Activated T-cell treated with anti-CD3 and anti-CD28 coated beads, Interleukin-2, amount 50 U/mL, for 1 hour (primary cell): ENCODE measurements at regions not wholly inside any gene's neighbourhood (a gene's known extent, or its start where the extent isn't known, plus 50 kb on each side); places are given as distances from the start of the nearest gene placed in this dataset.
"Not testable (repeated sequence)": the region's sequence is repeated elsewhere in the genome, so short reads cannot be mapped to it uniquely, and the experiment has no call there.

Experiments
- DNase-seq: peaks from one replicate; pipeline ENCODE4 v3.0.0-alpha.2; 2020

DNA sequence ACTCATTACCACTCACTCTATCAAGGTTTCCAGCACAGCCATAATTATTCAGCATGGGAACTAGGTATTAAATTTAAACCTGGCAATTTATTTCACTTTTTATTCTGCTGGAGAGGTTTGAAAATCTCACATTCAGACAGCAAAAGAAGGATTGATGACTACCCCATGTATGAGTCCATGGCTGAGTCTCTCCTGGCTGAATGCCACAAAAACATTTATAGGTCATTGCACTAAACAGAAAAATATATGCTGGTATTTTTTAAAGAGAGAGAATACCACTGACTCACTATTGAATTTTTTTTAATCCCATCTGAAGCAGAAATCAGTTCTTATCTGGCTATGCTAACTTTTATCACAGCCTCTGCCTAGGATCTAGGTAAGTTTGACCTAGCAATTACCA lies 336.3 kb downstream of the PPP1R3A start:
- DNase-seq: no peak

DNA sequence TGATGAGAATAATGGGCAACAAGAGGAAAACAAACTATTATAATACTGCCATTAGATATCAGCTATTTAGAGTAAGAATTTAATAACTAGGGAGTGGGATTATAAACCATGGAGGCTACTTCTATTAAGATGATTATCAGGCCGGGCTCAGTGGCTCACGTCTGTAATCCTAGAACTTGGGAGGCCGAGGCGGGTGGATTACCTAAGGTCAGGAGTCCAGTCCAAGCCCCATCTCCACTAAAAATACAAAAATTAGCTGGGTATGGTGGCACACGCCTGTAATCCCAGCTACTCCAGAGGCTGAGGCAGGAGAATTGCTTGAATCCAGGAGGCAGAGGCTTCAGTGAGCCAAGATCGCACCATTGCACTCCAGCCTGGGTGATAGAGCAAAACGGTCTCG lies 355.6 kb downstream of the PPP1R3A start:
- not testable (repeated sequence) for DNase-seq

DNA sequence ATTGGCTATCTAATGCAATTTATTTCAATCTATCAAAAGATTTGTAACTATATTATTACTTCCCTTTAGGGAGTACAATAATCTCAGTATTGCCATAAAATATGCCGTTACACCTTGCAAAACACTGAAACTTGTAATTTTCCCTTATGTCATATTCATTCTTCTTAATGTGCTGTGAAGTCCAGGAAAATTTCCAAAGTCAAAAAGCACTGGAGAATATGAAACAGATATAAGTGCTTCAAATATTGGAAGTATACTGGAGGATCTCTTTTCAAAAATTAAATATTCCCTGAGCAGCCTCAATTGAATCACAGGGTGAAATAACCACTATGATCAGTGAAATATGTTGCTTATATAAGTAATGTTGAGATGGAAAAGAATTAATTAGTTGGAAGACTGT lies 356.0 kb downstream of the PPP1R3A start:
- DNase-seq: no peak

DNA sequence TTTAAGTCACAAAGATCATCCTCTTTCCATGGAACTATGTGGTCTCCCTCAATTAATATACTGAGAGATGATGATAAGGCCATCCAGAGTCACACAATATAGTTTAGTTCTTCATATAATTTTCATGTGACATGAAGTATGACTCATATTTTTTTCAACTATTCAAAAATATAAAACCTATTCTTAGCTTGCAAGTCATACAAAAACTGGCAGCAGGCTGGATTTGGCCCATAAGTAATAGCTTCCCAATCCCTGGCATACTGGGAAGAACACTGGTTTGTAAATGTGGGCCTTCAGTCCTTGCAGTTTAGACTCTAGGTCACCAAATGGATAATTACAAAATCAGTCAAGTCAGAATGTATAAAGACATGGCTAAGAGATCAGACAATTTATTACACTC lies 356.6 kb downstream of the PPP1R3A start:
- no peak for DNase-seq

DNA sequence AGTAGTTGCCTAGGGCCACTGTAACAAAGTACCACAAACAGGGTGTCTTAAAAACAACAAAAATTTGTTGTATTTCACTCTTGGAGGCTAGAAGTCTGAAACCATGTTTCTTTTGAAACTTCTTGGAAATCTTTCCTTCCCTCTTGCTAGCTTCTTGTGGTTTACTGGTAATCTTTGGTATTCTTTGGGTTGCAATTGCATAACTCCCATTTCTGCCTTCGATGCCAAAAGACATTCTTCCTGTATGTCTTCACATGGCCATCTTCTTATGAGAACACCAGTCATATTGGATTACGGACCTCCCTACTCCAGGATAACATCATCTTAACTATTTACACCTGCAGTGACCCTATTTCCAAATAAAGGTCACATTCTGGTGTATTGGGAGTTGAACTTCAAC lies 357.4 kb downstream of the PPP1R3A start:
- DNase-seq: no peak

DNA sequence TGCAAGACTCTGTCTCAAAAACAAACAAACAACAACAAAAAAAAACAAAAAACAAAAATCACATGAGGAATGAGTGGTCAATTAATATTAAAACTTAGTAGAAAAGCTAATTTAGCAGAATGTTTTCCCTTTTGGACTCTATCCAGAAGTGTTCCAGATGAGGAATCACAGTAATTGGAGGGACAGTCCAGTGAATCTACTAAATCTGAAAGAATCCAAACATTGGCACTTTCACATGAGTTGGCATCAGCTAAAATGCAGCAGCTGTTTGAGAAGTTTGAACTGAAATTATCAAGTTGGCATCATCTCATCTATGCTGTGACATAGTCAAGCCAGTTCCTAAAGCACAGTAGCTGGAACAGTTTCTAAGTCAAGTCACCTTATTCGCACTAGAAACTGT lies 367.8 kb downstream of the PPP1R3A start:
- DNase-seq: no peak

DNA sequence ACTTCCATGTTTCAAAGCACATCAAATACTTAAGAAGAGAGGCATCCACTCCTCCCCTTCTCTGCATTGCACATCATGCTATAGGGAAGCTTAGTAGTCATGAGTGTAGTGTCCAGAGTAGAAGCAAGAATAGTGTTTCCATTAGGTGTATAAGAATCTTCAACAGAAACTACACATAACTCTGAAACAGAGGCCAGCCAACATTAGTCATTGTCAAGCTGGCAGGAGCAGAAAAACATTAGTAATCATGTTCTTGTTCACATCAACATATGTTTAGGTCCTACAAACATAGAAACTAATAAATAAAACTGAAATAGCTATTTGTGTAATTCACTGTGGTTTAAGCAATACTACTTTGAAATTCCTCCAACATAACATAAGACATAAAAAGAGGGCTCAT lies 370.2 kb downstream of the PPP1R3A start:
- no peak for DNase-seq

DNA sequence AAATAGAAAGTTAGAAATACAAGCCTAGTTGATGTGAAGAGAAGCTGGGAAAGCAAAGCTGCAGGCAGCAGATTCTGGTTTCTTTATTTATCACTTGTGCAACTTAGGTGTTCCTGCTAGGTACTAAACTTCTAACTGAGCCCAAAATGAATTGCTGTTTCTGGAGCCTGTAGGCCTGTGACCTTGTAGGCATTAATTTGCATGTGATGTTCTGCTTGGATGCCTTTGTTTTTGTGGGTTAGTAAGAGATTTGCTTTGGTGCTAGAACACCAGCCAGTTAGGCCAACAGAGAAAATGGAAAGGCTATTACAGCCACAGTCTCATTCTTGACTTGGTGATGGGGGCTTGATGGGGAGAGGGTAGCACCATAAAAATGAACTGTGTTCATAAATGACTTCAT lies 370.7 kb downstream of the PPP1R3A start:
- no peak for DNase-seq

DNA sequence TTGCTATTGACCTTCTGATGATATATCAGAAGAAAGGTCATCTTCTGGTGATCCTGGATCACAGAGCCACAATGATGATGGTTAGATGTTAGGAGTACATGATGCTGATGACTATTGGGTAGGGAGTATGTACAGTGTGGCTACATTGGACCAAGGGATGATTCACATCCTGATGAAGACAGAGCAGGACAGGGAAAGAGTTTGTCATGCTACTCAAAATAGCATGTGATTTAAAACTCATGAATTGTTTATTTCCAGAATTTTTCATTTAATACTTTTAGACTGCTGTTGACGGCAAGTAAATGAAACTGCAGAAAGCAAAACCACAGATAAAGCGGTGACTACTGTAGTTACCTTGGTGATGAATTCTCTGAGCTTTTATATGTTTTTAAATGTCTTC lies 397.3 kb downstream of the PPP1R3A start:
- DNase-seq: no peak

DNA sequence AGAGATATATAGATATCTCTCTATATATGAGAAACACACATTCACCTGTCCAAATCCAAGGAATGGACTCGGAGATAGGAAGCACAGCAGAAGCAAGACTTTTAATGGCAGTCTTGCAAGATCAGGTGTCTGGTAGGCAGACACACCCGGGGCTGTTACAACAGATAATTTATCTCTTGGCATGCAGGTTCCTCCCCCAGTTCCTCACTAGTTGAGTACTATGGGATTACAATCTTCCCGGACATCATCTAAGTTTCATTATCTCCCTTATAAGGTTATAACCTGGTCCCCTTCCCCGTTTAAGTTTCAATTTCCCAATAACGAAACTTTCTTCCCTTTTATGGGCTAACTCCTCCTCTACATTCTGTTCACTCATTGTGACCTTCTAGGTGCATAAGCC lies 399.3 kb downstream of the PPP1R3A start:
- no peak for DNase-seq

DNA sequence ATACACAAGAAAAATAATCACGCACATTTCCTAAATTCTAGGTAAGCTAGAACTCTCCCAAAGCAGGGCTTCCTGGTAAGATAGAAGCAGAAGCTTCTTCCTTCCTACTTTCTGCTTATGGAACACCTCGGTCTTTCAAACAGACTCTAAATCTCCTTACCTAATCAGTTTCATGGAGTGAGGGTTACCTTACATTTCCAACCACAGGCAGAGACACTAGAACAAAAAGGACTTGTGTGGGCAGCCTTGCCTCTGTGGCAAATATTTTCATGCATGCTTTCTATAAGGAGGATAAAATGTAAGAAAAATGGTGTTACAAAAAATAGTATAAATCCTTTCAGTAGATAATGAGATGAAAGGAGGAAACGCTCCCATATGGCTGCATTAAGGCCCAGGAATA lies 386.3 kb upstream of the SMIM30 start:
- no peak for DNase-seq

DNA sequence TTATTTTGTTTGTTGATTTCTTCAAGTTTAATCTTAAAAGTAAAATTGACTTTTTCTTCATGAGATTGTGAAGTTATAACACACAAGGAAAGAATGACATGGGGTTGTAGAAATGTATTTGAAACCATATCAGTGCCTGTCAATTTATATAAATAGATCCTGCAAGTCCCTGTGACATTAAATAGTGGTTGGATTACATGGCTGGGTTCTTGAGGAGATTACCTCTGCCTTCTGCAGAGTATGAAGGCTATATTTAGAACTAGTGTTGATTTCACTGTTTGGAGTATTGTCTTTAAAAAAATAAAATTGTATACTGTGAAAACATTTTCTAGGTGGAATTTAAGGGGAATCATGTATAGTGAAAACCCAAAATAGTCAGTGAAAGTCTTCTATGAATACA lies 385.8 kb upstream of the SMIM30 start:
- no peak for DNase-seq

DNA sequence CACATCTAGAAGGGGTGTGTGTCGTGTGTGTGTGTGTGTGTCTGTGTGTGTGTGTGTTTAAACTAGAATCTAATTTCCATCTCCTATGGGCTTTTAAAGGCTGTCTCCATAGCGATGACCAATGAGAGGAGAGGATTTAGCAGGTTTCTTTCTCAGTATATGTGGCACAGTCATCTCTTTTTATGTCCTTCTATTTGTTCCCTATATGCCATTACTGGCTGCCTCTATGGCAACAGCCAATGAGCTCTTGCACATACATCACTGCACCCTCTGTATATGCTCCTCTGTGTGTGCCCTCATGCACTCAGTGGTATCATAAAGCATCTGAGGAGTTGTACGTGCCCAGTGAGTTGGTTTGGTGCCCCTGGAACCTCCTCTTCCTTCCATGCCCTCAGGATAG lies 378.2 kb upstream of the SMIM30 start:
- not testable (repeated sequence) for DNase-seq

DNA sequence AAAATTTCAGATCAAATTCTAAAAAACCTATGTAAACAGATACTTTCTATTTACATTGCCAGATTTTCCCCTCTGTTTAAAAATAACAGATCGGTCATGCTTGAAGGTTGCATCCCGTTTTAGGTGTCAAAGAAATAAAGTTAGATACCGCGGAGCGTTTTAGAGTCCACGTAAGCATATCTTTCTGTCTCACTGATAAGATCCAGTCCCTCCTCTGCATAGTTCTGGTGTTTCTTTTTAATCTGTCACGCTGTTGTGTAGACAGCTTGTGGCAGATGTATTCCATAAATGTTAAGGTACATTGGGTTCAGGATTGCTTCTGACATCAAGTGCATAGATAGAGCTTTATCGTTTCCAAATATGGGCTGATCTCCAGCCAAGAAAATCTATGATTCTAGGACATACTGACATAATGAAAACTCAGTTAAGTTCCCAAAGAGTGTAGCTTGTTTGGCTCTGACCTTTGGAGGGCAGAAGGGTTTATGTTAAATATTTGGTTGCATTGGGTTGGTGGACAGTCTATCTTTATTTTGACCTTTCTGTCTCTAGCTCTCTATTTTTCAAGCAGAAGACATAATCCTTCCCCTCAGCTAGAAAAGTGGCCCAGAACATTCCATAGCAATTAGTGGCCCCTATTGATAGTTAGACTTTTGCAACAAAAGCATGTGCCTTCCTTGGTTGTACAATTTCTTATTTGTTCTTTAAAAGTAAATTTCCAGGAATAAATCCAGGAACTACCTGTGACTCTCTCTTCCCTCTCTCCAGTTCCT lies 376.6 kb upstream of the SMIM30 start:
- not testable (repeated sequence) for DNase-seq

DNA sequence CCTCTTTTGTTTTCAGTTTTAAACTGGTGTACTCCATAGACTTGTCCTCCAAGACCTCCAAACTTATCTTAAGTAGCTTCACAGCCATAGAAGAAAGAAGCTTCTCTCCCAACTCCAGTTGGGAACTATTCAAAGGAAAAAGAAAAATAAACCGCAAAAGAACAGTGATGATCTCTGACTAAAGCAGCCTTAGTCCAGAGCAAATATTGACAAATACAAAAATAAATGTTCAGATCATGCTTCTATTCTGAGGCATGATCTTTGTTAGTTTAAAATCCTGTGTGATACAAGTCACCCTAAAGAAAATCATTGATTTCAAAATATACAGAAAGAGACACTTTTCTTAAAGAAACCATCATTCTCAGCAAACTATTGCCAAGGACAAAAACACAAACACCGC lies 373.0 kb upstream of the SMIM30 start:
- no peak for DNase-seq

DNA sequence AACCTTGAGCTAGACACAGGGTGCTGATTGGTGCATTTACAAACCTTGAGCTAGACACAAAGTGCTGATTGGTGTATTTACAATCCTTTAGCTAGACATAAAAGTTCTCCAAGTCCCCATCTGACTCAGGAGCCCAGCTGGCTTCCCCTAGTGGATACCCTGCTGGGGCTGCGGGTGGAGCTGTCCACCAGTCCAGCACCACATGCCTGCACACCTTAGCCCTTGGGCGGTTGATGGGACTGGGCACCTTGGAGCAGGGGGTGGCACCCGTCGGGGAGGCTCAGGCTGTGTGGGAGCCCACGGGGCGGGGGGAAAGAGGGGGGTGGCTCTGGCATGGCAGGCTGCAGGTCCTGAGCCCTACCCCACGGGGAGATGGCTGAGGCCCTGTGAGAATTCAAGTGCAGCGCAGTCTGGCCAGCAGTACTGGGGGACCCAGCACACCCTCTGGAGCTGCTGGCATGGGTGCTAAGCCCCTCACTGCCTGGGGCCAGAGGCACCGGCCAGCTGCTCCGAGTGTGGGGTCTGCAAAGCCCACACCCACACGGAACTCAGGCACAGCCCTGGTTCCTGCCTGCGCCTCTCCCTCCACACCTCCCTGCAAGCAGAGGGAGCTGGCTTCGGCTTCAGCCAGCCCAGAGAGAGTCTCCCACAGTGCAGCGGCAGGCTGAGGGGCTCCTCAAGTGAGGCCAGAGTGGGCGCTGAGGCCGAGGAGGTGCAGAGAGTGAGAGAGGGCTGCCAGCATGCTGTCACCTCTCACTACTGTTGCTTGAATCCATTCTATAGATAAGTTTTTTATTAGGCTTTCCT lies 369.8 kb upstream of the SMIM30 start:
- DNase-seq: no peak

DNA sequence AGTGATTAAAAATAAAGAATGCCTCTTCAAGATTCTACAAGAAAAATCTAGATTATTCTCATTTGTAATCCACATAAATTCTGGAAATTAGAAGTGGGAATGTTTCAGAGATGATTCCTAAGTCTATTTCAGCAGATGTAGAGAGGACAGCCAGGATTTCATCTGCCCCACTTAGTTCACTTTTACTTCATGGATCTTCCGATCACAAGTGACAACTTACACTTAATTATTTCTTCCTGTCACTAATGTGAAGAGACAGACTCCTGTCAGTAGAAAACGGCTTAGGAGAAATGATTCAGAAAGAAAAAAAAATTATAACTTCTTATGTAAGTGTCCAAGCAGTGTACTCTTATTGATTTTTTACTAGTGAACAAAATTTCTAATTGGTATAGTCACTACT lies 368.2 kb upstream of the SMIM30 start:
- DNase-seq: no peak

DNA sequence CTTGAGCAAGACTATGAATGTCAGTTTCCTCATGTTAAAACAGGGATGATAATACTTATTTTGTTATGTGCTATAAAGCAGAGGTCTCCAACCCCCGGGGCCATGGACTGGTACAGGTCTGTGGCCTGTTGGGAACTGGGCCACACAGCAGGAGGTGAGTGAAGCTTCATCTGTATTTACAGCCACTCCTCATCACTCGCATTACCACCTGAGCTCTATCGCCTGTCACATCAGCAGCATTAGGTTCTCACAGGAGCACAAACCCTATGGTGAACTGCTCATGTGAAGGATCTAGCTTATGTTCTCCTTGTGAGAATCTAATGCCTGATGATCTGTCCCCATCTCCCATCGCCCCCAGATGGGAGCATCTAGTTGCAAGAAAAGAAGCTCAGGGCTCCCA lies 365.3 kb upstream of the SMIM30 start:
- no peak for DNase-seq

DNA sequence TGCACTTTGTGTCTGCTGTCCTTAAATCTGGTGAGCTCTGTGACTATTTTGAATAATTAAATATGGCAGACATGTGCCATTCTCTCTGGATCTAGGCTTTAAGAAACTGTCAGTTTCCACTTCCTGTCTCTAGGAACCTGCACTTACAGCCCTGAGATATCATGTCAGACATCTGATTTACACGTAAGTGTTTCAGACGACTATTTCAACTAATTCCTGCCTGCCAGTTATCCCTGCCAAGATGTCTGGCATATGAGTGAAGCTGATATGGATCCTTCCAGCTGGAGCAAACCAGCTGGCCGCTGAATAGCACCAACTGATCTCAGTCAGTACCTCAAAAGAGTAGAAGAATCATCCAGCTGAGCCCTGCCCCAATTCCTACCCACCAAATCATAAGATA lies 362.2 kb upstream of the SMIM30 start:
- no peak for DNase-seq

DNA sequence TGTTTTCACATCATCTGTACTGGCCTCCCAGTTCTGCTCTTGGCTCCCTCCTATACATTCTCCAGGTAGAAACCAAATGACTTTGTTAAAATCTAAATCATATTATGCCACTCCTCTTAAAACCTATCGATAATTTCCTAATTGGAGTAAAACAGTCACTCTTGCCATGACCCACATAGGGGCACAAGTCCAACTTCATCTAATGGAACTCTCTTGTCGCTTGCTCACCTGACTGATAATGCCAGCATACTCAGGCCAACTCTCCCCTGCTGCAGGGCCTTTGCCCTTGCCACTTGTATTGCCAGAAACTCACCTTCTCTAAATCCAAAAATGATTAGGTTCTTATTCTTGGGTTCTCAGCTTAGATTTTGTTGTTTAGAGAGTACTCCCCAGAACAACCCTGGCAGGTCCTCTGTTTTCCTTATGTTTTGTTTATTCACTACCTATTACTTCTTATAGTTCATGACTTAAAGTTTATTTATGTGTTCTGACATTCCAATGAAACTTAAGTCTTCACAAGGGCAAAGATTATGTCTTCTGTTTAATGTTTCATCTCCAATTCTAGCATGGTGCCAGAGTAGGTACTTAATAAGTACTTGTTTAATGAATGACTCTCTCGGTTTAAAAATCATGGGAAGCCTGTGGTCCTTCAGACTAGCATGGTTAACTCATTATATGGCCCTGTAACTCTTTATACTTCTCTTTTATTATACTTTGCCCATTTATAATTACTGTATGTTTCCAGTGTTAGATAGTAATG lies 345.9 kb upstream of the SMIM30 start:
- no peak for DNase-seq

DNA sequence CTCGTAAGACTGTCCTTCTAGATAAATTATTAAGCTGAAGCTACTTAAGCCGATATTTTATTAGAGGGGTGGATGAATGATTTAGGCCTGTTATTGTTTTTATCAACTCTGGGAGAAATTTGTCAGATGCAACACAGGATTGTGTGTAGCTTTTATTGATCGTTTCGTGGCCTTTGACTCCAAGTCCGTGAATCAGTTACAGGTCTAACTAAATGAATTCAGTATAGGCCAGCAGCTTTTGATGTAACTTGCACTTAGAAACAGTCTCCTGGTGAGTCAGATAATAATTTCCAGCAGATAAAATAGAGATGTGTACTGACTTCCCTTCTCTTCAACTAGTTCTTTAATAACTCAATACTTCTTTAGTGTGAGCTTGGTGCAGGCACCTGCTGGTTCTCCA lies 341.7 kb upstream of the SMIM30 start:
- no peak for DNase-seq

DNA sequence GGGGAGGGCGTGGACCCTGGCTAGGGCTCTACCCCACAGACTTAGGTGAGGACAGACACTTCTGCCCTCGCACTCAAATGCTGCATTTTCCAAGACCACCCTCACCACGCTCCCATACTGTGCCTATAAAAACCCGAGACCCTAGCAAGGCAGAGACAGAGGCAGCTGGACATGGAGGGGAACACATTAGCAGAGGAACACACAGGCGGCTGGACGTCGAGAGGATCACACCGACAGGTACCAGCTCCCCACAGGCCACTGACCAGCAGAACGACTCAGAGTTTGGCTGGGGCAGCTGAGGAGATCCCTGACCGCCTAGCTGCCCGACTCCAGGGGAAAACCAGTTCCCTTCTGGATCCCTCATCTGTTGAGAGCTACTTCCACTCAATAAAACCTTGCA lies 338.2 kb upstream of the SMIM30 start:
- no peak for DNase-seq

DNA sequence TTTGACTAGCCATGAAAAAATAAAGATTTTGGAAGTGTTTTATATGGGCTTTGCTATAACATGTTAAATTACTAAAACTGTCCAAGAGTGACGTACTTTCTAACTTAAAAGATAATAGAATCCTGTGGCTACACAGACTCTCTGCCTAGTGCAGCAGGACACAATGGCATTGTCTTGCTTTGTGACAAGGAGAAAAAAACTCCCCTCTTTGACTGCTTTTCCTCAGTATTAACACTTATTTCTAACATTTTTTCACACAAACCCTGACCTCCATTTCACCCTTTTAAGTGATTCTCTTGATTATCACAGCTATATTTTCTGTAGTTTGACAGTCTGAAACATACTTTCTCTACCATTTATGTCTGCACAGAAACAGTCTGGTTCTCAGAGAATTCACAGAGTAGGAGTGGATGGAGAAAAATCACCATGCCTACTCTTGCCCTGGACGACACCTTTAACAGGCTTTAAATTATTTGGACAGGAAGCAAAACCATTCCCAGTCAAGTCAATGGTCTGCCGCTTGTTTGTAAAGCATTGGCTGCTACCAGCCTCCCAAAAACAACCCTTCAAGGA lies 336.3 kb upstream of the SMIM30 start:
- DNase-seq: no peak

DNA sequence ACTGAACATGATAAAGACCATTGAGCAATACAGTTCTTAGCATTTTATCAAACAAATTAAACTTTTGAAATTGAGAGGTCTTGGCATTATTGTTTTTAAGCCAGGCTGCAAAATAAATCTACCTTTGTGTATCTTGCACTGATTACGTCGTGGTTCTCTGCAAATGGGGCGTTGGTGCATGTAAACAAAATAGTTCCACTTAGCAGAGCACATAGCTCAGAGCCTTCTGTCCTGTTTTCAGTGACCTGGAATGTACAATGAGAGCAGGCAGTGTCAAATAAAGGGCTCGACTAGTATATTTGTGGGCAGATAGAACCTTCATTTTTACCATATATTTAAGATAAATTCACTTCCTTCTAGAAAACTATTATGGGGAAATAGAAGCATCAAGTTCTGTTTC lies 333.9 kb upstream of the SMIM30 start:
- DNase-seq: no peak
